Upper lobe of left lung (tissue), 6 donors: ENCODE measurements at regions not wholly inside any gene's neighbourhood (a gene's known extent, or its start where the extent isn't known, plus 50 kb on each side); places are given as distances from the start of the nearest gene placed in this dataset.

ENCODE experiments used
- ATAC-seq, 2 donors: fragments of 200-7000 bp; cut with Tn5 transposase; one replicate each; pipeline ENCODE4 v1.9.1; 2022; ENCODE audit warnings: mild to moderate bottlenecking in 2 of 2, moderate library complexity in 2 of 2; ENCODE audit not compliant: low FRiP score in 2 of 2
- DNase-seq, 2 donors: peaks; one replicate each; pipeline ENCODE4 v3.0.0-alpha.2; 2019 to 2020
- H3K27ac ChIP-seq, 4 donors: fragments of 200-600 bp; sonication (generic); one replicate each; pipeline ENCODE4 v1.5.1; 2016 to 2019
- H3K27me3 ChIP-seq, 4 donors: fragments of 200-600 bp; sonication (generic); one replicate each; pipeline ENCODE4 v1.5.1; 2017 to 2019
- H3K36me3 ChIP-seq, 4 donors: fragments of 200-600 bp; sonication (generic); one replicate each; pipeline ENCODE4 v1.5.1; 2016 to 2019
- H3K4me1 ChIP-seq, 4 donors: fragments of 200-600 bp; sonication (generic); one replicate each; pipeline ENCODE4 v1.5.1; 2018 to 2019
- H3K4me3 ChIP-seq, 4 donors: fragments of 200-600 bp; sonication (generic); one replicate each; pipeline ENCODE4 v1.5.1; 2017 to 2019; ENCODE audit warnings: mild to moderate bottlenecking in 2 of 4, moderate library complexity in 1 of 4
- H3K9me3 ChIP-seq, 4 donors: fragments of 200-600 bp; sonication (generic); one replicate each; pipeline ENCODE4 v1.5.1; 2018 to 2019
- EP300 ChIP-seq, 4 donors: sonication (generic); formaldehyde crosslinking; IDR thresholded peaks; one replicate each; pipeline ENCODE4 v1.5.1; 2017; ENCODE audit warnings: antibody characterized with exemption in 4 of 4, control low read depth in 2 of 4
- POLR2A ChIP-seq, 4 donors: fragments of 450-650 bp; IDR thresholded peaks; one replicate each; pipeline ENCODE4 v1.5.1; 2016 to 2017; ENCODE audit warnings: antibody characterized with exemption in 4 of 4, mild to moderate bottlenecking in 2 of 4
- POLR2AphosphoS5 ChIP-seq, 2 donors: sonication (generic); formaldehyde crosslinking; IDR thresholded peaks; one replicate each; pipeline ENCODE4 v1.5.1; 2017; ENCODE audit warnings: antibody characterized with exemption in 2 of 2
- WGBS, 2 donors: methylation state at CpG; one replicate each; pipeline ENCODE4 v1.1.5; 2017 to 2018; 5-methylcytosine and 5-hydroxymethylcytosine counted together
- TF ChIP-seq, protein P1 (sequence below), 6 experiments: fragments of 450-650 bp in 4 of 6; fragments of 200-600 bp in 2 of 6; sonication (generic) in 2 of 6; IDR thresholded peaks; one replicate each; pipeline ENCODE4 v1.5.1; 2016 to 2019; ENCODE audit warnings: antibody characterized with exemption in 6 of 6
- donor health status: DM: no; HTN: no; CAD: no; lungs with moderate emphysema.
- donor health status: DM: no; HTN: yes; CAD: no; lungs with severe emphysema.

GRCh38 chr16:79973320-79973719 lies 372.8 kb upstream of the MAF start:
- H3K27ac ChIP-seq, result no peak overlapping the region
- TF ChIP-seq EP300 (IDR thresholded peaks at IDR 0.05) (no peak), POLR2AphosphoS5 (IDR thresholded peaks at IDR 0.05) (no peak), POLR2A (IDR thresholded peaks at IDR 0.05) (no peak)
- TF ChIP-seq, protein P1, sequence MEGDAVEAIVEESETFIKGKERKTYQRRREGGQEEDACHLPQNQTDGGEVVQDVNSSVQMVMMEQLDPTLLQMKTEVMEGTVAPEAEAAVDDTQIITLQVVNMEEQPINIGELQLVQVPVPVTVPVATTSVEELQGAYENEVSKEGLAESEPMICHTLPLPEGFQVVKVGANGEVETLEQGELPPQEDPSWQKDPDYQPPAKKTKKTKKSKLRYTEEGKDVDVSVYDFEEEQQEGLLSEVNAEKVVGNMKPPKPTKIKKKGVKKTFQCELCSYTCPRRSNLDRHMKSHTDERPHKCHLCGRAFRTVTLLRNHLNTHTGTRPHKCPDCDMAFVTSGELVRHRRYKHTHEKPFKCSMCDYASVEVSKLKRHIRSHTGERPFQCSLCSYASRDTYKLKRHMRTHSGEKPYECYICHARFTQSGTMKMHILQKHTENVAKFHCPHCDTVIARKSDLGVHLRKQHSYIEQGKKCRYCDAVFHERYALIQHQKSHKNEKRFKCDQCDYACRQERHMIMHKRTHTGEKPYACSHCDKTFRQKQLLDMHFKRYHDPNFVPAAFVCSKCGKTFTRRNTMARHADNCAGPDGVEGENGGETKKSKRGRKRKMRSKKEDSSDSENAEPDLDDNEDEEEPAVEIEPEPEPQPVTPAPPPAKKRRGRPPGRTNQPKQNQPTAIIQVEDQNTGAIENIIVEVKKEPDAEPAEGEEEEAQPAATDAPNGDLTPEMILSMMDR (IDR thresholded peaks at IDR 0.05), result no peak
- H3K4me1 ChIP-seq, result no peaks in the 10 kb centered on the region
- H3K4me3 ChIP-seq, result no peak overlapping the region
- DNase-seq (no peak), ATAC-seq (no peak)
- H3K36me3 ChIP-seq, result no peaks in the 10 kb centered on the region
- WGBS, 2 donors, result 68 to 73% methylated on average over 2 of the region's 2 CpGs
- H3K27me3 ChIP-seq, result no peaks in the 10 kb centered on the region
- H3K9me3 ChIP-seq, result no peaks in the 10 kb centered on the region

DNA sequence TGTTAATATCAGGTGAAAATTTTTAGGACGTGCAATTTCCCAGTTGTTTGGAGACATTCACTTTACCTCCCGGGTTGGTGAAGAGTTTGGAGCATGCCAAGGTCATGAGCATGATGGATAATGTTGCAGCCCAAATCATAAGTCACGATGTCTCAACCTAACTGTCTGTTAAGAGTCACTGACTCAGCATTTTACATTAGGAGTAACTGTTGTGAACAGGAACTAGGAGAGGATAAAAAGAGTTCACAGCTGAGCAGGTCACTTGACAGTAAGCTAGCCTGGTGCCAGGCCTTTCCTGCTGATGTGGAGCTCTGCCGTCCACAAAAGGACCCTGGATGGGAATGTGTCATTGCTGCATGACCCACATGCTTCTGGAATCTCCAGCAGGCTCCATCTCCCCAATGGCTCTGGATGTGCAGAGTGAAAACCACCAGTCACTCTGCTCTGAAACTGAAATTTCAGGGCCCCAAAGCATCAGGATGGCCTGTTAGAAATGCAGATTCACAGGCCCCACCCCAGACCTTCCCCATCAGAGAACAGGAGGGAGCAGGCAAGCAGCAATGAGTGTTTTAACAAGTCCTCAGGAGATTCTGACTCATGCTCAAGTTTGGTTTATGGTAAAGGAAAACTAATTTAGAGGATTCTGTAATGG lies 371.6 kb upstream of the MAF start:
- no peaks in the 10 kb centered on the region for H3K36me3 ChIP-seq
- H3K4me1 ChIP-seq, result no peaks in the 10 kb centered on the region
- DNase-seq (no peak), ATAC-seq (no peak)
- TF ChIP-seq, protein P1 (IDR thresholded peaks at IDR 0.05), result no peak
- TF ChIP-seq POLR2AphosphoS5 (IDR thresholded peaks at IDR 0.05), result no peak
- TF ChIP-seq EP300 (IDR thresholded peaks at IDR 0.05), result no peak
- no peak for TF ChIP-seq POLR2A (IDR thresholded peaks at IDR 0.05)
- no peaks in the 10 kb centered on the region for H3K27me3 ChIP-seq
- no peak overlapping the region for H3K4me3 ChIP-seq
- WGBS, 2 donors, result 69 to 76% methylated on average over 4 of the region's 4 CpGs
- no peak overlapping the region for H3K27ac ChIP-seq
- no peaks in the 10 kb centered on the region for H3K9me3 ChIP-seq

GRCh38 chr16:79971237-79971572 lies 370.7 kb upstream of the MAF start:
- Histone ChIP-seq H3K4me1 (no peaks in the 10 kb centered on the region), H3K4me3 (no peak overlapping the region), H3K9me3 (no peaks in the 10 kb centered on the region), H3K27me3 (no peaks in the 10 kb centered on the region), H3K27ac (no peak overlapping the region), H3K36me3 (no peaks in the 10 kb centered on the region)
- no peak for DNase-seq
- no peak for ATAC-seq
- no peak for TF ChIP-seq POLR2A (IDR thresholded peaks at IDR 0.05)
- TF ChIP-seq EP300 (IDR thresholded peaks at IDR 0.05), result no peak
- TF ChIP-seq, protein P1 (IDR thresholded peaks at IDR 0.05), result no peak
- no peak for TF ChIP-seq POLR2AphosphoS5 (IDR thresholded peaks at IDR 0.05)

- Histone ChIP-seq H3K4me3 (no peak overlapping the region), H3K36me3 (no peaks in the 10 kb centered on the region), H3K9me3 (no peaks in the 10 kb centered on the region), H3K27me3 (no peaks in the 10 kb centered on the region), H3K4me1 (no peaks in the 10 kb centered on the region), H3K27ac (no peak overlapping the region)
- 65 to 71% methylated on average over 10 of the region's 10 CpGs for WGBS, 2 donors
- ATAC-seq, result peak in 1 of 2 donors; percentile 85
- TF ChIP-seq POLR2AphosphoS5 (IDR thresholded peaks at IDR 0.05), result no peak
- TF ChIP-seq POLR2A (IDR thresholded peaks at IDR 0.05), result no peak
- TF ChIP-seq, protein P1 (IDR thresholded peaks at IDR 0.05), result no peak
- TF ChIP-seq EP300 (IDR thresholded peaks at IDR 0.05), result no peak
- DNase-seq, result peak in 1 of 2 donors; percentile 22
Observed at GRCh38 chr16:79970551-79971236, 370.2 kb upstream of the MAF start.

DNA sequence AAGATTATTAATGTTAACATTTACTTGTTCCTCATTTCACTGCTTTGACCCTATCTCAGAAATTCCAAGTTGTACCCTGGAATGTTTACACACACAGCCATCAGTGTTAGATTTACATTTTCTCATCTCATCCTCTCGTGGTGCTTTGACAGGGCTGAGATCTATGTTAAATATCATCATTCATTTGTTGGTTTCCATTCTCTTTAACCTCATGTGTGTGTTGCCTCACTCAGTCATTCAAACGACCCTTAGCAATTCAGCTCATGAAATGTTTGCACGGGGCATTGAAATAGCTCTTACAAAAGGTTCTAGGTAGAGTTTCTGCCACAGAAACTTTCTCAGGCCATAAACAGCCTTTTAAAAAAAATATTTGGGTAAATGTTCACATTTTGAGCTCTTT lies 369.6 kb upstream of the MAF start:
- Histone ChIP-seq H3K27ac (no peak overlapping the region), H3K27me3 (no peaks in the 10 kb centered on the region), H3K4me1 (no peaks in the 10 kb centered on the region), H3K4me3 (no peak overlapping the region), H3K9me3 (no peaks in the 10 kb centered on the region), H3K36me3 (no peaks in the 10 kb centered on the region)
- TF ChIP-seq, protein P1 (IDR thresholded peaks at IDR 0.05), result no peak
- TF ChIP-seq POLR2AphosphoS5 (IDR thresholded peaks at IDR 0.05) (no peak), POLR2A (IDR thresholded peaks at IDR 0.05) (no peak), EP300 (IDR thresholded peaks at IDR 0.05) (no peak)
- 52 to 59% methylated on average over 3 of the region's 3 CpGs for WGBS, 2 donors
- no peak for ATAC-seq
- no peak for DNase-seq
